ENCODE measurements at regions not wholly inside any gene's neighbourhood (a gene's known extent, or its start where the extent isn't known, plus 50 kb on each side); places are given as distances from the start of the nearest gene placed in this dataset.
"Not testable (repeated sequence)": the region's sequence is repeated elsewhere in the genome, so short reads cannot be mapped to it uniquely, and the experiment has no call there.

- no peak for ATAC-seq
These were observed 177.5 kb downstream of the LPIN1 start for GRCh38 chr2:11923935-11924334.

- no peak for ATAC-seq
These were observed 179.0 kb downstream of the LPIN1 start for GRCh38 chr2:11925295-11926066.

GRCh38 chr2:11930211-11930761, 183.9 kb downstream of the LPIN1 start:
- no peak for ATAC-seq

- ATAC-seq: no peak
These were observed 185.6 kb downstream of the LPIN1 start for GRCh38 chr2:11932048-11932512.

GRCh38 chr2:11932962-11933361, 186.5 kb downstream of the LPIN1 start:
- ATAC-seq: no peak

- ATAC-seq: no peak
These were observed 187.4 kb downstream of the LPIN1 start for GRCh38 chr2:11933854-11934253.

- no peak for ATAC-seq
These were observed 190.3 kb downstream of the LPIN1 start for GRCh38 chr2:11936761-11937160.

- no peak for ATAC-seq
These were observed 191.8 kb downstream of the LPIN1 start for GRCh38 chr2:11938196-11938595.

GRCh38 chr2:11939523-11939922, 193.1 kb downstream of the LPIN1 start:
- no peak for ATAC-seq

GRCh38 chr2:11940121-11940743, 193.8 kb downstream of the LPIN1 start:
- ATAC-seq: no peak

GRCh38 chr2:11940799-11941198, 194.4 kb downstream of the LPIN1 start:
- no peak for ATAC-seq

- no peak for ATAC-seq
These were observed 195.1 kb downstream of the LPIN1 start for GRCh38 chr2:11941201-11942177.

- no peak for ATAC-seq
These were observed 195.7 kb downstream of the LPIN1 start for GRCh38 chr2:11942178-11942569.

GRCh38 chr2:11944311-11944710, 197.9 kb downstream of the LPIN1 start:
- ATAC-seq: no peak

GRCh38 chr2:11945139-11946126, 199.0 kb downstream of the LPIN1 start:
- ATAC-seq: peak; percentile 89 to 90

GRCh38 chr2:11947956-11948355, 201.5 kb downstream of the LPIN1 start:
- ATAC-seq: no peak

GRCh38 chr2:11949732-11950523, 203.5 kb downstream of the LPIN1 start:
- no peak for ATAC-seq

- no peak for ATAC-seq
These were observed 204.5 kb downstream of the LPIN1 start for GRCh38 chr2:11950896-11951295.

GRCh38 chr2:11951492-11951891, 205.1 kb downstream of the LPIN1 start:
- not testable (repeated sequence) for ATAC-seq

- ATAC-seq: no peak
These were observed 206.8 kb downstream of the LPIN1 start for GRCh38 chr2:11953258-11953657.

- no peak for ATAC-seq
These were observed 208.9 kb downstream of the LPIN1 start for GRCh38 chr2:11955314-11955713.
